Stimulated activated CD8-positive, alpha-beta memory T cell treated with anti-CD3 and anti-CD28 coated beads, Interleukin-4, amount 100 ng/mL, for 4 hours (primary cell): ENCODE measurements at regions not wholly inside any gene's neighbourhood (a gene's known extent, or its start where the extent isn't known, plus 50 kb on each side); places are given as distances from the start of the nearest gene placed in this dataset.

ENCODE experiments used
- DNase-seq, 2 donors: peaks; one replicate each; pipeline ENCODE4 v3.0.0-alpha.2; 2020; ENCODE audit warnings: low read depth in 2 of 2, low spot score in 1 of 2

GRCh38 chr13:48842316-48842715, 133.4 kb upstream of the FNDC3A start:
- DNase-seq: no peak

GRCh38 chr13:48843630-48844380, 131.9 kb upstream of the FNDC3A start:
- no peak for DNase-seq

GRCh38 chr13:48844676-48845075, 131.0 kb upstream of the FNDC3A start:
- DNase-seq: no peak

GRCh38 chr13:48849515-48849914, 126.2 kb upstream of the FNDC3A start:
- DNase-seq: no peak

GRCh38 chr13:48851707-48852106, 124.0 kb upstream of the FNDC3A start:
- no peak for DNase-seq

DNA sequence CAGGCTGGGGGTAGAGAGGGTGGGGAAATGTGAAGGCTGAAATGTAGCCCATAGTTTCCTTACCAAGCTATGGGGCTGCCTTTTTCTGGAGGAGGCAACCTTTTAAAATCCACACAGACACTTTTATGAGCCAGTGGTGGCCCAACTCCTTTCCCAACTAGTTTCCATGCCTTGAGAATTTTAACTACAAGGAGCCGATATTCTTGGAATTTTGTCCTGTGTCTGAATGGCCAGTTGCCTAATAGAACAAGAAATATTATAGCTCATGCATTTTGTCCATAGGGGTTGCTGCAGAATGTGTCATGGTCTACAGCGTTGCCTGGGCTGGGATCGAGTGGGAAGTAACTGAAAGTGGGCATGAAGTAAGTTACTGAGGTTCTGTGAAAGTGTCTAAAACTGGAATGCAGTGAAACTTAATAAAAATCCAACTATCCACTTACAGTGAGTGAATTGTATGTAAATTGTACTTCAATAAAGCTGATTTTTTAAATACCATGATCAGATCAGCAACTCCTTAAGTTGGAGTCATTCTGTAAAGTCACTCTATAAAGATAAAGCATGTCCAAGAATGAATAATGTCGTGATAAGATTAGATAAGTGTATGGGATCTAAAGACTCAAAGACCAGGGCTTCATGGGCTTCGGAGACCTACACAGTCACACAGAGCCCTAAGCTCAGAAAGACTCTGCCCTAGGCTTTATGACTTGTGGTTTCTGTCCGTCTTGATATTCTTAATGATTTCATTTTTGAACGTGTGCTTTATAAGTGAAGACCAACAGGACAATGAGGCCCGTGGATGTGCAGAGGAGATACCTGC, 122.6 kb upstream of the FNDC3A start:
- no peak for DNase-seq

DNA sequence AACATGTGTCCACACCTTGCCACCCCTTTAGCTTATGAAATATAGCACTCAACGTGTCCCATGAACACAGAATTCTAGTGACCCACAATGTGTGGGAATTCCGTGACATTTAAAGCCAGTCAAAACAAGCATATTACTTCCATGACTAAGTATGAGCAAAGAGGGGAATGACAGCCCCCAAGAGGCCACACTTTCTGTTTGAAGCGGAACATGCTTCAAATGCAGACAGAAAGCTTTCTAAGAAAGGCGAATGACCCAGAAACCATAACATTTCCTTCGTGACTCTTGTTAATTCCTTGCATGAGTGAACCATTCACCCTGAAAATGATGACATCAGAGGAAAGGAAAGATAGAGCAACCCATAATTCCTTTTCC, 122.0 kb upstream of the FNDC3A start:
- no peak for DNase-seq

GRCh38 chr13:48857576-48857975, 118.1 kb upstream of the FNDC3A start:
- DNase-seq: no peak

DNA sequence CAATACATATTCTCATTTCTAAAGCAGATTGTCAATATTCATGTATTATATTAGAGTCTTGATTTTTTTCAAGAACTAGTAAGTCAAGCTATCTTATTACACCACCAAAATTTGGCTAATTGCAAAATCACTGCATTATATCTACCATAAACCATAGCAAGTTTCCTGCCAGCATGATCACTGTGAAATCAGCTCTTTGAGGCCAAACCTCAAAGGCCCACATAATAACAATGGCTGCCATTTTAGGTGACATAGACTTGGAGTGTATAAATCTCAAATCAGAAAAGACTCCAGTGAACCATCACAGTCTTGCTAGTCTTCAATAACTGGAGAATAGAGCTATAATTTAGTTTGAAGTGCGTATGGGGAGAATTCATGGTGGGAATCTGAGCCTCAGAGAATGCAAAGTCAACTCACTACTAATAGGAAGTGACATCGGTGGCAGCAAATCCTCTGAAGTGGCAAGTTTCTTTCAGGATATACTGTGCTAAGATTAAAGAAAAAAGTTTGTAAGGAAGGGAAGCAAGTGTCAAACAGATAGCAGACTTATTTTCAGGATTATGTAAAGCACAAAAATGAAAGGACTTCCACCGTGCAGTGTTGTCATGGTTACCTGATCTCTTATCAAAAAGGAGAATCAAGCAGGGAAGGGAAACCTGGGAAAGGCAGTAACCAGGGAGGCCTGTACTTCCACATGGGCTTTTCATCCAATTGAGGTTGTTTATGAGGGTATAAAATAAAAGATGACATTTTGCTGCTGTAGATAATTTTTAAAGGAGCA, 117.4 kb upstream of the FNDC3A start:
- no peak for DNase-seq

DNA sequence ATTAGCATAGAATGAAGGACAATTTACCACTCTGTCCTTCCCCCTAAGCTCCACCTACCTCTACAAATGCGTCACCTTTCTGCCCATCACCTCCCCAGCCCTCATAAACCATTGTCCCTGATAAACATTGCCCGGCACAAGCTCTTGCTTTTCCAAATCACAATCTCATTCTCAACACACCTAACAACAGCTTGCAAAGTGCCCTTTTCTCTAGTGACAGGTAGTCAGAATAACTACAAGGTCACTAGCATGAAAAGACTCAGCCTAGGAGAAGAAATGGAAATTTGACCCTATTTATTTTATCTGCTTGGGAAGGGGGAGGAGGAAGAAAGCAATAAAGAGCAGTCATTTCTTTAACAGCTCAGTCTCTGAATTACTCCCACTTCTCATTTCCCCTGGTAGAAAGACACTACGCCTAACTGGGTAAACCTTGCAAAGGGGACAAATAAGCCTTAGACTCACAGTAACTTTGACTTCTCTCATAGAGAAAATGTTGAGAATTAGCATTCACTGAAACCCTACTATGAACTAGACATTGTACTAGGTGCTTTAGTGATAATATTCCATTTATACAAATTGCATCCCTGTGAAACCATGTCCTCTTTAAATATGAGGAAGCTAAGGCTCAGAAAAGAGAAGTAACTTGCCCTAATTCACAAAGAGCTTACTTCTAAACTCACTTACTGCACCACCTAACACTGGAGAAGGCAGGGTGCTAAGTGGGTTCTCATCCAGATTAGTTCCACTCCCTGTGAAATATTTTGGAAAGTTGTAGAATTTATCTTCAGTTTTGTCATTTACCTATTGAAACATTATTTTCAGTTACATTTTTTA, 116.2 kb upstream of the FNDC3A start:
- no peak for DNase-seq

GRCh38 chr13:48860364-48860763, 115.3 kb upstream of the FNDC3A start:
- no peak for DNase-seq

GRCh38 chr13:48862572-48862971, 113.1 kb upstream of the FNDC3A start:
- DNase-seq: no peak

DNA sequence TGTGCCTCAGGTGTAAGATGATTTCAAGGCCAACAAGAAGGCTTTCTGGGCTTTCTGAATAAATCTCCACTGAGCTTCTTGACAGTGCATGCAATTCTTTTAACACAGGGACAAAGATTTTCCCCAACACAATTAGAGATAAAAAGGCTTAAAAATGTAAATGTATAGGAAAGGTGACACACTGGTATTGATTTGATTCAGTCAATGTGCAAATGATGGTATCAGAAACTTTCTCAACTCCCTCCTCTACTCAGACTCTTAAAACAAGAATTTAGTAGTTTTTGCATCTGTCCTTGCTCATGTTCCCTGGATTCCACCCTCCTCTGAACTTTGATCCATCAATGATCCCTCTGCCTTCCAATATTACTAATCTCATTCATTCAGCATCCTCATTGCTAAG, 111.6 kb upstream of the FNDC3A start:
- no peak for DNase-seq

- no peak for DNase-seq
Observed at GRCh38 chr13:48866249-48866648, 109.5 kb upstream of the FNDC3A start.

DNA sequence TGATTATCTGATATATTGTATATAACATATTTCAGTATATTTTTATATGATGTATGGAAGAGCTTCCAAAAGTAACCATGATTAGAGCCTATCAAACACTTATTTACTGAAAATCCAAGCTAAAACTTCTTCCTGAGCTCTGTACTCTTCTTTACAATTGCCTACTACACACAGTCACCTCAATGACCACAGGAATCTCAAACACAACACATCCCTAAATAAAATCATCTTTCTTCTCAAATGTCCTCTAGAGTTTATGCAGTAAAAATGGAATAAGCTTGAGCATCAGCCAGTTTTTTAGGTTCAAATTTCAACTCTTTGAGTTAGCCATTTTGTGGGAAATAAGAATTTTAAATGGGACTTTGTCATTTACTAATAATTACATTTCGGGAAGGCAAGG, 102.6 kb upstream of the FNDC3A start:
- DNase-seq: no peak

- DNase-seq: no peak
Observed at GRCh38 chr13:48873587-48873986, 102.1 kb upstream of the FNDC3A start.

DNA sequence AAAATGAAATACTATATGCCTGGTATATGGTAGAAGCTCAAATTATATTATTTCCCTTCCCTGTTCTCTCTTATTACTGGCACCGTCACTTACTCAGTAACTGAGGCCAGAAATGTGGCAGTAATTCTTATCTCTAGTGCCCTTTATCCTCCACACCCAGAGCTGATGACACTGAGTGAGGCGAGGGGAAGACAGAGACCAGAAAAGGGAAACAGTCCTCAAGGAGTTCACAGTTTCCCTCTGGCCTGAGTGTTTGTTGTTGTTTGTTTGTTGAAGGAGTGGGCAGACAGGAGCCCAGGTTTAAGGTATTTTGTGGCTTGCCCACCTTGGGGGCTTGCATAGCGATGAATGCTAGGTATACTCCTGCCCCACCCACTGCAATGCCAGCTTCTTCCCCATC, 101.5 kb upstream of the FNDC3A start:
- no peak for DNase-seq

DNA sequence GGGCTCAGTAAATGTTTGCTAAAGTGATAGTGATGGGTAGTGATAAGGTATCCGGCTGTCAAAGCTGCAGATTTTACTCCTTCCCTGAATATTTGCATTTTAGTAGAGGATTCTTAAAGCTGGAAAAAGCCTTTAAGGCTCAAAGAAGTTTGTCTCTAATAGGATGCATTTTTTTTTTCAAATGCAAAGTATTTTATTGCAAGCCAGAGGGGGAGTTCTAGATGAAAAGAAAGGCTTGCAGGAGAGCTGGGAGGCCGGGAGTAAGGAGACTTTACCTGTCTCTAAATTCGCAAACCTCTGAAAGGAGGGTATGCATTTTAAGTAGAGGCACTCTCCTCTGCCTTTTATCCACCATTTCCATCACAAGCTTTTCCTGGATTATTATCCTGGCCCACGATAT, 100.7 kb upstream of the FNDC3A start:
- no peak for DNase-seq

GRCh38 chr13:48876289-48876688, 99.4 kb upstream of the FNDC3A start:
- no peak for DNase-seq

DNA sequence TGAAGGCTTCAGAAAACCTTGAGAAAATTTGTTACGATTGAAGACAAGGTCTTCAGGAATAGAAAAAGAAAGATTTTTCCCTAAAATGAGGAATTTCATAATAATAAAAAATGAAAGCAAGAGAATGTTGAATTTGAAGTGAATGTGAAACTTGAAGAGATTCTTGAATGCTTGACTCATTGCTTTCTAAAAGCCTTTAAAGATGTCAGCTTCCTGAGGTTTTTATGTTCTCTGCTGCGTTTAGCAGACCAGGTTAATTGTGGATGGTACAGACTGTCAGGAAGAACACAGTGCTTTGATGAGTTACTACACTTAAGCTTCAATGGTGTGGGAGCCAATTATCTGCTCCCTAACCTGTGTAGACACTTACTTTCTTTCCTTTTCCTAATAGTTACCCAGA, 96.3 kb upstream of the FNDC3A start:
- no peak for DNase-seq

GRCh38 chr13:48879854-48880253, 95.9 kb upstream of the FNDC3A start:
- no peak for DNase-seq
